NOMO-1 treated with DMSO at 0.1 percent for 48 hours (cell line): ENCODE measurements at regions not wholly inside any gene's neighbourhood (a gene's known extent, or its start where the extent isn't known, plus 50 kb on each side); places are given as distances from the start of the nearest gene placed in this dataset.

Experiments
- DNase-seq: peaks from one replicate; lab custom pipeline; 2025; ENCODE audit not compliant: unreplicated experiment; lab: John Stamatoyannopoulos, UW

GRCh38 chr2:5287558-5288334 lies 404.4 kb upstream of the SOX11 start:
- no peak for DNase-seq

GRCh38 chr2:5290900-5291546 lies 401.2 kb upstream of the SOX11 start:
- no peak for DNase-seq

GRCh38 chr2:5304640-5305039 lies 387.5 kb upstream of the SOX11 start:
- DNase-seq: no peak

- no peak for DNase-seq
These were observed 377.1 kb upstream of the SOX11 start for GRCh38 chr2:5315041-5315440.

- no peak for DNase-seq
These were observed 376.7 kb upstream of the SOX11 start for GRCh38 chr2:5315512-5315911.

GRCh38 chr2:5316001-5316490 lies 376.1 kb upstream of the SOX11 start:
- no peak for DNase-seq

- DNase-seq: no peak
These were observed 372.7 kb upstream of the SOX11 start for GRCh38 chr2:5319493-5319892.

- DNase-seq: no peak
These were observed 369.8 kb upstream of the SOX11 start for GRCh38 chr2:5322396-5322795.

GRCh38 chr2:5325523-5325922 lies 366.7 kb upstream of the SOX11 start:
- no peak for DNase-seq

GRCh38 chr2:5328826-5329225 lies 363.4 kb upstream of the SOX11 start:
- no peak for DNase-seq

- no peak for DNase-seq
These were observed 362.4 kb upstream of the SOX11 start for GRCh38 chr2:5329763-5330162.

- DNase-seq: no peak
These were observed 361.2 kb upstream of the SOX11 start for GRCh38 chr2:5330961-5331360.

- DNase-seq: no peak
These were observed 359.3 kb upstream of the SOX11 start for GRCh38 chr2:5332925-5333324.

GRCh38 chr2:5339473-5339872 lies 352.7 kb upstream of the SOX11 start:
- DNase-seq: no peak

- DNase-seq: no peak
These were observed 348.3 kb upstream of the SOX11 start for GRCh38 chr2:5343785-5344335.

GRCh38 chr2:5352286-5352685 lies 339.9 kb upstream of the SOX11 start:
- DNase-seq: no peak

- DNase-seq: no peak
These were observed 338.6 kb upstream of the SOX11 start for GRCh38 chr2:5353565-5353964.

GRCh38 chr2:5359397-5359796 lies 332.8 kb upstream of the SOX11 start:
- no peak for DNase-seq

- DNase-seq: no peak
These were observed 332.1 kb upstream of the SOX11 start for GRCh38 chr2:5360081-5360480.

- no peak for DNase-seq
These were observed 327.8 kb upstream of the SOX11 start for GRCh38 chr2:5364361-5364760.

GRCh38 chr2:5365871-5366461 lies 326.2 kb upstream of the SOX11 start:
- no peak for DNase-seq

- DNase-seq: no peak
These were observed 324.9 kb upstream of the SOX11 start for GRCh38 chr2:5367321-5367720.
